BLaER1 (cell line): ENCODE measurements at regions not wholly inside any gene's neighbourhood (a gene's known extent, or its start where the extent isn't known, plus 50 kb on each side); places are given as distances from the start of the nearest gene placed in this dataset.

Experiments used
- H3K27ac ChIP-seq: shearing (Covaris generic); formaldehyde crosslinking; 2 replicates; pipeline ENCODE4 v1.8.1; 2022
- H3K27me3 ChIP-seq: shearing (Covaris generic); formaldehyde crosslinking; 2 replicates; pipeline ENCODE4 v1.8.1; 2022
- H3K36me3 ChIP-seq: shearing (Covaris generic); formaldehyde crosslinking; 2 replicates; pipeline ENCODE4 v1.8.1; 2022
- H3K4me1 ChIP-seq: shearing (Covaris generic); formaldehyde crosslinking; 2 replicates; pipeline ENCODE4 v1.8.1; 2022
- H3K4me2 ChIP-seq: shearing (Covaris generic); formaldehyde crosslinking; 2 replicates; pipeline ENCODE4 v1.8.1; 2022
- H3K4me3 ChIP-seq: shearing (Covaris generic); formaldehyde crosslinking; 2 replicates; pipeline ENCODE4 v1.8.1; 2022
- H3K9ac ChIP-seq: shearing (Covaris generic); formaldehyde crosslinking; 2 replicates; pipeline ENCODE4 v1.8.1; 2022
- H3K9me3 ChIP-seq: shearing (Covaris generic); formaldehyde crosslinking; 2 replicates; pipeline ENCODE4 v1.8.1; 2022
- H4K20me1 ChIP-seq: shearing (Covaris generic); formaldehyde crosslinking; 2 replicates; pipeline ENCODE4 v1.8.1; 2022
- Cebpa-rat ChIP-seq: shearing (Covaris generic); IDR thresholded peaks from 2 replicates; pipeline ENCODE4 v1.8.1; 2022

DNA sequence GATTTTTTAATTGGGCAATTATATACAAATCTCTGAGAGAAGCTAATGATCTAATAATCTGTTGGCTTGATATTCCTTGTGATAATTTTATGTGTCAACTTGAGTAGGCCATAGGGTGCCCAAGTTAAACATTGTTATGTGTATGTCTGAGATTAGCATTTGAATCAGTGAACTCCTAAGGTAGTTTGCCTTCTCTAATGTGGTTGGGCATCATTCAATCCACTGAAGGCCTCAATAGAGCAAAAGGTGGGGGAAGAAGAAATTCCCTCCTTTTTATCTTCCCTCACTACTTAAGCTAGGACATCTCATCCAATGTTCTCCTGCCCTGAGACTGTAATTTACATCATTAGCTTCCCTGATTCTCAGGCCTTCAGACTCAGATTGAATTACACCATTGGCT, 394.5 kb downstream of the LMO4 start:
- no peak for TF ChIP-seq Cebpa-rat
- H3K9me3 ChIP-seq = no peaks in the 10 kb centered on the region

DNA sequence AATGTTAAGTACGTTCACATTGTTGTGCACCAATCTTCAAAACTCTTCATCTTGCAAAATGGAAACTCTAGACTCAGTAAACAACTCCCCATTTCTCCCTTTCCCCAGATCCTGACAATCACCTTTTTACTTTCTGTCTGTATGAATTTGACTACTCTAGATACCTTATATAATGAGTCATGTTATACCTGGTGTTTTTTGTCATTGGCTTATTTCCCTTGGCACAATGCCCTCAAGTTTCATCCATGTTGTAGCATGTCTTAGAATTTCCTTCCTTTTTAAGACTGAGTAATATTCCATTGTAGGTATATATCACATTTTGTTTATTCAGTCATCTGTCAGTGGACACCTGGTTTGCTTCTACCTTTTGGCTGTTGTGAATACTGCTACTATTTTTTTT, 399.5 kb downstream of the LMO4 start:
- no peak for TF ChIP-seq Cebpa-rat
- Histone ChIP-seq H3K9ac (no peak overlapping the region), H3K27ac (no peak overlapping the region), H3K36me3 (no peaks in the 10 kb centered on the region), H3K4me2 (no peak overlapping the region), H3K4me1 (no peaks in the 10 kb centered on the region), H4K20me1 (no peaks in the 10 kb centered on the region), H3K9me3 (no peaks in the 10 kb centered on the region), H3K27me3 (no peaks in the 10 kb centered on the region), H3K4me3 (no peak overlapping the region)

More for the DNA sequence above, 394.5 kb downstream of the LMO4 start:
- no peaks in the 10 kb centered on the region for H3K27me3 ChIP-seq
- no peak overlapping the region for H3K9ac ChIP-seq
- no peak overlapping the region for H3K4me2 ChIP-seq
- no peak overlapping the region for H3K27ac ChIP-seq
- H4K20me1 ChIP-seq = no peaks in the 10 kb centered on the region
- no peaks in the 10 kb centered on the region for H3K36me3 ChIP-seq
- H3K4me3 ChIP-seq = no peak overlapping the region
- 0 out of 2 replicates have a peak, but pooled peaks cover 3% of the 10 kb centered on the region for H3K4me1 ChIP-seq

GRCh38 chr1:87730274-87731216, 401.9 kb downstream of the LMO4 start:
- no peak overlapping the region for H3K4me2 ChIP-seq

DNA sequence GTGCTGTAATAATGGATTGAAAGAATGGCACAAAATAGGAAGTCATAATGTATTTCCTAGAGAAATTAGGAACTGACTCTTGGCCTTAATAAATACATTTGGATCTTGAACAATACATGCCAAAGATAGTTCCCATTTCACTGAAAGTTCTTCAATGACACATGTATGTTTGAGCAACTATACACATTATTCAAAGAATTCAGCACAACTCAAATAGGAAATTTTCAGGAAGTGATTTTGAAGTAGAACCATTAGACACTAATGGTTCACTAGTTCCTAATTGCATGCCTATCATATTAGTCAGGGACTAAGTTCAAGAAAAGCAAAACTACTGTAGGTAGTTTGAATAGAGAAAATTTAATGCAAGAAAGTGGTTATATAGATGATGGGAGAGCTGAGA, 404.7 kb downstream of the LMO4 start:
- H3K4me1 ChIP-seq = no peaks in the 10 kb centered on the region
- no peaks in the 10 kb centered on the region for H4K20me1 ChIP-seq
- H3K4me3 ChIP-seq = no peak overlapping the region
- H3K27ac ChIP-seq = no peak overlapping the region
- H3K9ac ChIP-seq = no peak overlapping the region
- H3K9me3 ChIP-seq = no peaks in the 10 kb centered on the region
- no peak overlapping the region for H3K4me2 ChIP-seq
- TF ChIP-seq Cebpa-rat = no peak
- no peaks in the 10 kb centered on the region for H3K36me3 ChIP-seq
- H3K27me3 ChIP-seq = no peaks in the 10 kb centered on the region

More at GRCh38 chr1:87730274-87731216, 401.9 kb downstream of the LMO4 start:
- H3K27me3 ChIP-seq = no peaks in the 10 kb centered on the region
- H3K9me3 ChIP-seq = no peaks in the 10 kb centered on the region
- H3K4me1 ChIP-seq = no peaks in the 10 kb centered on the region
- no peaks in the 10 kb centered on the region for H4K20me1 ChIP-seq
- no peaks in the 10 kb centered on the region for H3K36me3 ChIP-seq
- TF ChIP-seq Cebpa-rat = no peak
- H3K9ac ChIP-seq = no peak overlapping the region
- no peak overlapping the region for H3K4me3 ChIP-seq
- no peak overlapping the region for H3K27ac ChIP-seq

- H3K4me1 ChIP-seq = no peaks in the 10 kb centered on the region
- H3K9me3 ChIP-seq = no peaks in the 10 kb centered on the region
- H3K9ac ChIP-seq = no peak overlapping the region
- H3K27me3 ChIP-seq = no peaks in the 10 kb centered on the region
- H3K4me3 ChIP-seq = no peak overlapping the region
- H3K36me3 ChIP-seq = no peaks in the 10 kb centered on the region
- H3K4me2 ChIP-seq = no peak overlapping the region
- H4K20me1 ChIP-seq = no peaks in the 10 kb centered on the region
- H3K27ac ChIP-seq = no peak overlapping the region
- no peak for TF ChIP-seq Cebpa-rat
Measured at GRCh38 chr1:87735750-87736149, 407.1 kb downstream of the LMO4 start.

DNA sequence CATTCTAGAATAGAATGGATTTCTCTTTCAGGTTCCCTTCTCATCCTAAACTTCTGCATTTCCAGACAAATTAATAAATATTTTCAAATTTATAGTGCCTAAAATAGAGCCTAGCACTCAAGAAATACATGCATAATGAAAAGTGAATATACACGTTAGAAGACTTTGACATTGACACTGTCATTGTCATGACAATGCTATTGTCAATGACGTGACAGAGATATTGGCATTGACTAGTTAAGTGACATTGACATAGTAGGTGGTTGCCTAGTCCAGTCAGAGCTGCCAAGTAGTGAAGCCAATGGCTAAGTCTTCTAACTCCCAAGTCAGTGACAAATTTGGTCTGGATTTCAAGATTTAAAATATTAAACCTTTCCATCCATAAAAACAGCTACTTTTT, 410.5 kb downstream of the LMO4 start:
- H3K4me3 ChIP-seq = no peak overlapping the region
- no peaks in the 10 kb centered on the region for H3K27me3 ChIP-seq
- no peak overlapping the region for H3K27ac ChIP-seq
- no peak overlapping the region for H3K9ac ChIP-seq
- H3K4me2 ChIP-seq = no peak overlapping the region
- H3K4me1 ChIP-seq = no peaks in the 10 kb centered on the region
- H3K36me3 ChIP-seq = no peaks in the 10 kb centered on the region
- H4K20me1 ChIP-seq = no peaks in the 10 kb centered on the region
- no peaks in the 10 kb centered on the region for H3K9me3 ChIP-seq
- TF ChIP-seq Cebpa-rat = no peak

- no peak for TF ChIP-seq Cebpa-rat
- H3K4me3 ChIP-seq = no peak overlapping the region
- no peak overlapping the region for H3K9ac ChIP-seq
- no peaks in the 10 kb centered on the region for H3K4me1 ChIP-seq
- H4K20me1 ChIP-seq = no peaks in the 10 kb centered on the region
- no peaks in the 10 kb centered on the region for H3K36me3 ChIP-seq
- H3K4me2 ChIP-seq = no peak overlapping the region
- no peaks in the 10 kb centered on the region for H3K9me3 ChIP-seq
- H3K27me3 ChIP-seq = no peaks in the 10 kb centered on the region
- H3K27ac ChIP-seq = no peak overlapping the region
Measured at GRCh38 chr1:87739704-87740103, 411.0 kb downstream of the LMO4 start.

GRCh38 chr1:87743256-87743655, 414.6 kb downstream of the LMO4 start:
- no peak for TF ChIP-seq Cebpa-rat
- no peaks in the 10 kb centered on the region for H3K36me3 ChIP-seq
- no peak overlapping the region for H3K4me2 ChIP-seq
- no peaks in the 10 kb centered on the region for H3K4me1 ChIP-seq
- H3K9me3 ChIP-seq = no peaks in the 10 kb centered on the region
- H3K27ac ChIP-seq = no peak overlapping the region
- no peak overlapping the region for H3K9ac ChIP-seq
- H3K27me3 ChIP-seq = no peaks in the 10 kb centered on the region
- no peaks in the 10 kb centered on the region for H4K20me1 ChIP-seq
- H3K4me3 ChIP-seq = no peak overlapping the region

GRCh38 chr1:87744056-87744455, 415.4 kb downstream of the LMO4 start:
- Histone ChIP-seq H3K4me1 (no peaks in the 10 kb centered on the region), H4K20me1 (no peaks in the 10 kb centered on the region), H3K9me3 (no peaks in the 10 kb centered on the region), H3K4me2 (no peak overlapping the region), H3K4me3 (no peak overlapping the region), H3K36me3 (no peaks in the 10 kb centered on the region), H3K27ac (no peak overlapping the region), H3K9ac (no peak overlapping the region), H3K27me3 (no peaks in the 10 kb centered on the region)
- TF ChIP-seq Cebpa-rat = no peak

GRCh38 chr1:87744763-87745162, 416.1 kb downstream of the LMO4 start:
- Histone ChIP-seq H3K4me2 (no peak overlapping the region), H3K4me1 (no peaks in the 10 kb centered on the region)
- no peak for TF ChIP-seq Cebpa-rat

More at GRCh38 chr1:87744763-87745162, 416.1 kb downstream of the LMO4 start:
- Histone ChIP-seq H3K27ac (no peak overlapping the region), H3K36me3 (no peaks in the 10 kb centered on the region), H4K20me1 (no peaks in the 10 kb centered on the region), H3K4me3 (no peak overlapping the region), H3K9ac (no peak overlapping the region), H3K9me3 (no peaks in the 10 kb centered on the region), H3K27me3 (no peaks in the 10 kb centered on the region)
